Activated CD8-positive, alpha-beta memory T cell treated with anti-CD3 and anti-CD28 coated beads for 36 hours (primary cell): ENCODE measurements at regions not wholly inside any gene's neighbourhood (a gene's known extent, or its start where the extent isn't known, plus 50 kb on each side); places are given as distances from the start of the nearest gene placed in this dataset.
"Not testable (repeated sequence)": the region's sequence is repeated elsewhere in the genome, so short reads cannot be mapped to it uniquely, and the experiment has no call there.

Source experiments
- CTCF ChIA-PET: fragments of 350-600 bp; sonication (Branson Sonifier 250); formaldehyde crosslinking; loops from one replicate; lab custom pipeline; 2021; ENCODE audit warnings: antibody characterized with exemption; lab: Charles Lee
- POLR2A ChIA-PET: fragments of 350-600 bp; sonication (Branson Sonifier 250); formaldehyde crosslinking; loops from one replicate; lab custom pipeline; 2021; ENCODE audit warnings: antibody characterized with exemption; lab: Charles Lee

DNA sequence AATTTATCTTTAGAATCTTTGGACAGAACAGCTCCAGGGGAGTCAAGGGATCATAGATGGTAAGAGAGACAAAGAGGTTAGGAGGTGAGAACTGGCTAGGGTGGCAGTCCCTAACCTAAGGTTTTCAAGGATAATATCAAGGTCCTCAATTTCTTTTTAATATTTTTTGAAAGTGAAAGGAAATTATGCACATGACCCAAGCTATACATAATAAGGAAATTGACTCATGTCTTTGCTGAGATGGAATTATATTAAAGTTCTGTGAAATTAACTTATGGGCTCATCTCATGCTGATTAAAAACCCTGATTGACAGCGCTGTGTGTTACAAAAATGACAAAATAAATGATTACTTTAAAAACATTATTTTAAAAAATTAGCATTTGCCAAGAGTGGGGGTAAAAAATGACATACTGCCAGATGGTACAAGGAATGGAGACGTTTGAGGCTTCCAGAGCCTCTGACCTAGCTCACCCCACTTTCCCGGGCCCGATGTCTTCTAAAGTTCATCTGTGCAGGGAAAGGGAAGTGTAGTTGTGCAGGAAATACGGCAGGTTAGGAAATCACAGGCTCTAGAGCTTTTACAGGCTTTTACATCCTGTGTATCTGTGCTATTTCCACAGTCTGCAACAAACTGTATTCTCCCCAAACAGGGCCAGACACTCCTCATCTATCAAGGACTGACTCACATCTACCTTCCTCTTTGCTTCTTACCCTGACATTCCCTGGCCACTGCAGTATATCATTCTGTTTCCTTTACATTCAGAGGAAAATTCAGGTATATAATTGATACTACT, 185.6 kb upstream of the PRSS58 start:
- ChIA-PET POLR2A (no interaction called here), CTCF (interaction anchor here (1.6 kb wide), 1 partner anchor 11 kb away, joined by 4 read pairs; no protein-coding TSS in a partner anchor)

DNA sequence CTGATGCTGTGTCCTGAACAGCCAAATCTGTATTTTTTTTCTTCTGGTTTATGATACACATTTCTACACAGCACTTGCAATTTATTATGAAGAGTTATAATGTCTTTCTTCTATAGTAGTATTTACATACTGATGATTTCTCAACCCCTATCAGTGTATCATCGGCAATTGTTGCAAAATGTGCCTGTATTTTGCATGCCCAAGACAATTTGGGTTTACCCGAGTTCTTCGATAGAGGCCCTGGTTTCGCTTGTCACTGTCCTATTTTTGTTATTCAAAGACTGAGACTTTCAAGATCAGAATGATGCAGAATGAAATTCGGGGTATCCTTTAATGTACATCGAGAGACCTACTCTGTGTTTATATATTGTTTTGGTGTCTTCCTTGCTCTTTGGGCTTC, 184.5 kb upstream of the PRSS58 start:
- POLR2A ChIA-PET, result no interaction called here
- CTCF ChIA-PET, result no interaction called here

DNA sequence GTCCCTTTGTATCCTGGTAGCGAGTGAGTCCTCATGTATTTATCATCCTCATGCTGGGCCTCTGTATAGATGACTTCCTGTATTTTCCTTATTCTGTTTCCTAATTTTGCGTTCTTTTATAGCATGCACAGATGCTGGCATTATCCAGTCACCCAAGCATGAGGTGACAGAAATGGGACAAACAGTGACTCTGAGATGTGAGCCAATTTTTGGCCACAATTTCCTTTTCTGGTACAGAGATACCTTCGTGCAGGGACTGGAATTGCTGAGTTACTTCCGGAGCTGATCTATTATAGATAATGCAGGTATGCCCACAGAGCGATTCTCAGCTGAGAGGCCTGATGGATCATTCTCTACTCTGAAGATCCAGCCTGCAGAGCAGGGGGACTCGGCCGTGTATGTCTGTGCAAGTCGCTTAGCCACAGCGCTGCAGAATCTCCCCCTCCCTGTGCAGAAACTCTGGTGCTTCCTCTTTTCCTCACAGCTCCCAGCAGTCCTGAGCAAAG, 183.1 kb upstream of the PRSS58 start:
- ChIA-PET POLR2A (no interaction called here), CTCF (no interaction called here)

DNA sequence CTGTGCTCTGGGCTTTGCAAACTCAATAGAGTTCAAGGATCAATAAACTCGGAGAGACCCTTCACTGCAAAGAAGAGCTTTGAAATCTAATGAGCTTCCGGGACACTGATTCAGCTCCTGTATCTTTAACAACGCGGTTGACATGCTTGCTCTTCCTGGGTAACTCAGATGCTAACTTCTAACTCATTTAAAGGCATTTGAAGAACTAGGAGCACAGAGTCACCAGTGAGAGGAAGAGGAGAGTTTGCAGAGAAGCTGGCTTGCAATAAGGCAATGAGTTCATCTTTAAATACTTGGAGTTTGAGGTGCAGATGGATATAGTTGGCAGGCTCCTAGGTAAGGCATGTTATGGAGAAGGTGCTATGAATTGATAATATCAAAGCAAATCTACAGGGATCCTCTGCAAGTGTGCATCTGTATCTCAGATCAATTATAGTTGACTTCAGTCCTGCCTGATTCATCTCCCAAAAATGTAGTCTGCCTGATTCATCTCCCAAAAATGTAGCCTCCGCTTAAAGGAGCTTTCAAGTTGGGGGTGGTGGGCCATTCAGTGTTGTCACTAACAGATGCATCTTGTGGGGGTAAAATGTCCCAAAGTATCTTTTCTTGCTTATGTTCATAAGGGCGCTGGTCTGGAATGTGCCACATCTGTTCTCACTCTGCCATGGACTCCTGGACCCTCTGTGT, 182.5 kb upstream of the PRSS58 start:
- ChIA-PET CTCF (no interaction called here), POLR2A (no interaction called here)

DNA sequence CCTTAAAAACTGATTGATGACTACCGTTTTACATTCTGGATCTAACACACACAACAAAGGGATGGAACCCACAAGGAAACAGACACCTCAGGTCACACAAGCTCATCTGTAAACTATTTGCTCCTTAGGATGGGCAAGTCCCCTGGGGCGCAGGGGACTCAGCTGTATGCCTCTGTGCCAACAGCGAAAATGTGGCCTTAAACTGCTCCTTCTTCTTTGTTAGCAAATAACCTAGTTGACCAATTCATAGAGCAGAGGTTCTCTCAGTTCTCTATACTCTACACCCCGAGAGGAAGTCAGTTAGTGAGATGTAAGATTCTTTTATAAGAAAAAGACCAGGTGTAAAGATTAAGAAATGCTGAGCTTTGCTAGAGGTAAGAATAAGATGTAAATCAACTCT, 181.9 kb upstream of the PRSS58 start:
- ChIA-PET CTCF (no interaction called here), POLR2A (no interaction called here)

DNA sequence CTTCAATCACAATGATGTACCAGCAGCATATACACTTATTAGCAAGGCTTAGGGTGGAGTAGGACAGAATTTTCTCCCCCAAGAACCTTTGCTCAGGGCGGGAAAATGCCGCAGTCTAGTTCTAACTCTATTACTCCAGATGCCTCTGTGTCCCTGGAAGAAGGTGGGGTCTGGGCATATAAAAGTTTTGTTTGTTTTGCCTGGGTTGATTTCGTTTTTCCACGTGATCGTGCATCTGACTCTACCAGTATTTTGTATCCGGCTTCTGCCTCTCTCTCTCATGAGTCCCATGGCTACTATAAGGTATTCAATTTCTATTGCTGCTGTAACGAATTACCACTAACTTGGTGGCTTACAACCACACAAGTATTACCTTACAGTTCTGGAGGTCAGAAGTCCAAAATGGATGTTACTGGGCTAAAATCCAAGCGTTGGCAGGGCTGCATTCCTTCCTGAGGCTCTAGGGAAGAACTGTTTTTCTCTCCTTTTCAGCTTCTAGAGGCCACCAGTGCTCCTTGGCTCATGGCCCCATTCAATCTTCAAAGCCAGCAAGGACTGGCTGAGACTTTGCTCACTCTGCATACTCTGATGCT, 181.2 kb upstream of the PRSS58 start:
- CTCF ChIA-PET, result no interaction called here
- POLR2A ChIA-PET, result no interaction called here

DNA sequence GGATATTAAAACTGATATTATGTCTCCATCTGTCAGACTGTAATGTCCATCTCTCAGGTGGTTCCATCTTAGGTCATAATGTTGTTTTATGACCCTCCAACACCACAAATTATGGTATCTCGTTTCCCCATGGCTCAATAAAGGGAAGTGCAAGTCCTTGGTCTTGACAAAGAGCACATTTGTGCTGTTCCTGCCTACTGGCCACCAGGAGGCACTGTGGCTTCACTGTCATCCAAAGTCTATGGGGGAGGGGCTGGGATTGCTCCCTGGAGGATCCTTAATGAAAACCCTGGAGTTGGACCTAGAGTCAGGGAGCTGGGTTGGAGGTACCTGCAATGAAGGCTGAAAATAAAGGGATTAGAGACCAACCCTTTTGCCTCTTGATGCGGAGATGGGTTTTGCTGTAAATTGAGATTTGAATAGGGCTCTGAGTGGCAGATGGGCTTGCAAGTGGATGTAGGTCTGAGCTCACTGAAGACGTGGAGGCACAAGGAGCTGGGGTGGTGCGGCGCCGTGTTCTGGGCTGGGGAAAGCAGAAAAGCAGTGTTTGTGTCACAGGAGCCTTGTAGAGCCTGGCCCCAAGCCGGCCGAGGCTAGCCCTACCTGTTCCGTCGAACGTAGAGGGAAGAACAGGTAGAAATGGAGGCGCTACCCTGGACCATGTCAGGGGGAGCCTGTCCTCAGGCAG, 180.5 kb upstream of the PRSS58 start:
- CTCF ChIA-PET, result no interaction called here
- POLR2A ChIA-PET, result no interaction called here

DNA sequence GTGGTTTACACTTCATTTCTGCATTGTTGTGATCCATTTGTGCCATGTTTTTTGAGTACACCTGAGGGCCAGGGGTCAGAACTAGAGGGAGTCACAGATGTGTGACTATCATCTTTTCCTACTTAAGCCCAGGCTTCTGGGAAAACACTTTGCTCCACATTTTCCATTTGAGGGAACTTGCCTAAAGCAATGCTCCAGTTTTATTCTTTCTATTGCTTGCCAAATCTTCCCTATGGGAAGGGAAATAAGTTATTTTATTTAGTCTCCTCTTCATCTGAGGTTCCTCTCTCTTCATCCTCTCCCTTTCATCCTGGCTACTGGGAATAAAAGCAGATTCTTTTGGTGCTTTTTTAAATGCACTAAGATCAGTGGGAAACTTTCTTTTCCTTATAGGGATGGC, 179.9 kb upstream of the PRSS58 start:
- CTCF ChIA-PET, result no interaction called here
- POLR2A ChIA-PET, result no interaction called here

DNA sequence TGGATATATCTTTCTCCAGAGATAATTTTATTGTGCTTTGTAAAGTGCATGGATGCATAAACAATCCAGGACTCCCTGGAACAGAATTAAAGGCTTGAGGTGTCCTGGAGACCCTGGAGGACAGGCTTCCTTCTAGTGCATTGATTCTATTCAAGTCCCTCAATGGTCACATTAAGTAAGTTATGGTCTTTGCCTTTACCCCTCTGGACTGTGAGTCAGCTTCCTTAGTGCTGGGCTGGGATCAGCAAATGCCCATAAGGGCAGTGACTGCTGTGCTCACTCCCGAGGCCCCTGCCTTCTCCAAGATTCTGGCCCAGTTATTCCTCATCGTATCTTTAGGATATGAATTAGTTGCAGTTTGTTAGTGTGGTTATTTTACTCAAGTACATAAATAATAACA, 178.7 kb upstream of the PRSS58 start:
- POLR2A ChIA-PET, result no interaction called here
- CTCF ChIA-PET, result no interaction called here

DNA sequence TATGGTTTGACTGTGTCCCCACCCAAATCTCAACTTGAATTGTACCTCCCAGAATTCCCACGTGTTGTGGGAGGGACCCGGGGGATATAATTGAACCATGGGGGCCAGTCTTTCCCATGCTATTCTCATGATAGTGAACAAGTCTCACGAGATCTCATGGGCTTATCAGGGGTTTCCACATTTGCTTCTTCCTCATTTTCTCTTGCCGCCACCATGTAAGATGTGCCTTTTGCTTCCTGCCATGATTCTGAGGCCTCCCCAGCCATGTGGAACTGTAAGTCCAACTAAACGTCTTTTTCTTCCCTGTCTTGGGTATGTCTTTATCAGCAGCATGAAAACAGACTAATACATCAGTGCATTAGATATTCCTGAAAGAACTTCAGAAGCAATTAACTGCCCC, 177.7 kb upstream of the PRSS58 start:
- POLR2A ChIA-PET, CTCF ChIA-PET: not testable (repeated sequence)

DNA sequence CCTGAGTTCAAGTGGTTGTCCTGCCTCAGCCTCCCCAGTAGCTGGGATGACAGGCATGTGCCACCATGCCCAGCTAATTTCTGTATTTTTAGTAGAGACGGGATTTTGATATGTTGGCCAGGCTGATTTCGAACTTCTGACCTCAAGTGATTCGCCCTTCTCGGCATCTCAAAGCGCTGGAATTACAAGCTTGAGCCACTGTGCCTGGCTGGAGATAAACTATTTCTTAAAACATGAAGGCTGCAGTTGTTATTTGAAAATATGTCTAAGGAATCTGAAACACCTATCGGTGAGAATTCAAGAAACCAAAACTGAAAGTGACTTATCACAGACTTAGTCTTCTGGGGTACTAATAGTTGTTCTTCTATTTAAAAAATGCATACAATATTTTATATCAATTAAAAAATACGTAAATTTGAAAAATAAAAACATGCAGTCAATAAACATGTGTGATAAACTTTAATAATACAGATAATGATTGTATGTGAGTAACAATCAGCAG, 176.9 kb upstream of the PRSS58 start:
- ChIA-PET CTCF (interaction anchor here (1.1 kb wide), 1 partner anchor 49 kb away, joined by 4 read pairs; no protein-coding TSS in a partner anchor), POLR2A (no interaction called here)

DNA sequence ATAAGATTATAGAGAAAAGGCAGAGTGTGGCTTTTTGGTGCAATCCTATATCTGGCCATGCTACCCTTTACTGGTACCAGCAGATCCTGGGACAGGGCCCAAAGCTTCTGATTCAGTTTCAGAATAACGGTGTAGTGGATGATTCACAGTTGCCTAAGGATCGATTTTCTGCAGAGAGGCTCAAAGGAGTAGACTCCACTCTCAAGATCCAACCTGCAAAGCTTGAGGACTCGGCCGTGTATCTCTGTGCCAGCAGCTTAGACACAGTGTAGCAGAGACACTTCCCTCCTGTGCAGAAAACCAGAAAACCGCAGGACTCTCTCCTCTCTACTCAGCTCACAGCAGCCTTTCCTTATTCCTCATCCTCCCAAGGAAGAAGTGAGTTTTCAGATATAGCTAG, 176.3 kb upstream of the PRSS58 start:
- POLR2A ChIA-PET, result not testable (repeated sequence)

DNA sequence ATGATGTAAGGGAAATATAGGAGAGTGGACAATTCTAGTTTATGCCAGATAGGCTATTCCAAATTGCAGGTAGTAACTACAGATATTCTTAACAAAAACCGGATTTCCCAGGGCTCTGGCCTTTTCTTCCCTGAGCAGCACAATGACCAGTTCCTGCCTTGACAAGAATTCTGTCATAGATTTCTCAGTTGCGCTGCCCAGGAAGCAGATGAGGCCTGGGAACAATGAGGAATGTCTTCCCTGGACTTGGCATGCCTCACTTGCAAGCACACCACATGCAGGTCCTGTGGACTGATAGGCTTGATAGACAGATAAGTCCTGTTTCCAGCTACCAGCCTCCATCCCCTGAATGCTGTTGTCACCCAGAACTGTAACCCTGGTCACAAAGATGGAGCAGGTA, 174.5 kb upstream of the PRSS58 start:
- ChIA-PET POLR2A (no interaction called here), CTCF (no interaction called here)

More for the DNA sequence above, 176.3 kb upstream of the PRSS58 start:
- CTCF ChIA-PET, result interaction anchor here (1.1 kb wide), 1 partner anchor 49 kb away, joined by 4 read pairs; no protein-coding TSS in a partner anchor

DNA sequence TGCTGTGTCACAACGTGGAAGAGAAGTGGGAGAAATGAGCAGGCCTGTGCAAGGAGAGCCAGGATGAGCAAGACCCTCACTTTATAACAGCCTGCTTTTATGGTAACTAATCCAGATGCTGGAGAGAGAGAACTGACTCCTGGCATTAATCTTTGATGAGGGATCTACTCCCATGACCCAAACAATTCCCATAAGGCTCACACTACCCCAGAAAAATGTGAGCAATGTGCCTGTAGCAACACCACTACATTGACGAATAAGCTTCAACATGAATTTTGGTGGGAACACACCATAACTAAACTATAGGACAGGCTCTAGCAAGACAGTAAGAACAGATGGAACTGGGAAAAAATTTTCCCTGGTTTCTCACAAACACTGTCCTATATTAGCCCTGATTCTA, 173.6 kb upstream of the PRSS58 start:
- CTCF ChIA-PET, result no interaction called here

DNA sequence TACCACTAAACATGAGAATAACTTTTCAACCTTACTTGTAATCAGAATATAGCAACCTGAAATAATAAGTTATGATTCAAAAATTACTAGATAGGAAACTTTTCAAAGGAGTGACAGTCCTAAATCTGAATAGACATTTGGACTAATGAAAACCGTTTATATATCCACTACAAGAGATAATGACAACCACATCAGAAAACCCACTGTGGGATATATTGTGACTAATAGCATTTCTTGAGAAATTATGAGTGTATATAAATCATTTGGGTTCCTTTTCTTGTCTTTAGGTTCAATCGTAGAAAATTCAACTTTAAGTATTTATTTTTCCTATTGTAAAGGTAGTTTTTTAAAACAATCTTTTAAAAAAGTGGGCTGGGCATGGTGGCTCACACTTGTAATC, 170.2 kb upstream of the PRSS58 start:
- POLR2A ChIA-PET, result no interaction called here
- CTCF ChIA-PET, result no interaction called here

More for the DNA sequence above, 173.6 kb upstream of the PRSS58 start:
- POLR2A ChIA-PET, result no interaction called here

DNA sequence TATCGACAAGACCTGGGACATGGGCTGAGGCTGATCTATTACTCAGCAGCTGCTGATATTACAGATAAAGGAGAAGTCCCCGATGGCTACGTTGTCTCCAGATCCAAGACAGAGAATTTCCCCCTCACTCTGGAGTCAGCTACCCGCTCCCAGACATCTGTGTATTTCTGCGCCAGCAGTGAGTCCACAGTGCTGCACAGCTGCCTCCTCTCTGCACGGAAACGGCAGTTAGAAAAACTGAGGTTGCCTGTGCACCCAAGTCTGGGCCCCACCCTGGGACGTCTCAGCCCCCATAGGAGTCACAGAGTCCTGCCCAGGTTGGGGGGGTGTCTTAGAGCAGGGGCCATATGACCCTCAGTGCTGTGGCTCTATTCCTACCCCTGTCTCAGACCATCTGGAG, 167.4 kb upstream of the PRSS58 start:
- CTCF ChIA-PET, result interaction anchor here (1.8 kb wide), 1 partner anchor 53 kb away, joined by 4 read pairs; no protein-coding TSS in a partner anchor
- POLR2A ChIA-PET, result no interaction called here

DNA sequence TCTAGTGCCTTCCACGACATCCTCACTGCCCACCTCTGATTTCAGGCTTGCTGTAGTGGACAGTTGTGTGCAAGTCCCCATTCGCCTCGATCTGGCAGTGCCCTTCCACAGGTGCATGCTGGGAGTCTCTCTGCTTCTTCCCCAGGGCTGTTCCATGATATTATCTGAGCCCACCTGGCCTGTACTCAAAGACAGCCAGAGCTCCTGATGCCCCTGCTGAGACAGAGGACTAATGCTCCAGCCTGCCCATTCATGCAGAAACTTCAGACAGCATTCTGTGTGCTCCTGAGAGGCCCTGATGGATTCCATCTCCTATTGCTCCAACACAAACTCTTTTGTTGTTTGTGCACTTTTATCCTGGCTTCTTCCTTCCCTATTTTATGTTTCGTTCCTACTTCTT, 164.8 kb upstream of the PRSS58 start:
- ChIA-PET CTCF (interaction anchor here (1.5 kb wide), 1 partner anchor 9 kb away, joined by 9 read pairs; no protein-coding TSS in a partner anchor), POLR2A (no interaction called here)

DNA sequence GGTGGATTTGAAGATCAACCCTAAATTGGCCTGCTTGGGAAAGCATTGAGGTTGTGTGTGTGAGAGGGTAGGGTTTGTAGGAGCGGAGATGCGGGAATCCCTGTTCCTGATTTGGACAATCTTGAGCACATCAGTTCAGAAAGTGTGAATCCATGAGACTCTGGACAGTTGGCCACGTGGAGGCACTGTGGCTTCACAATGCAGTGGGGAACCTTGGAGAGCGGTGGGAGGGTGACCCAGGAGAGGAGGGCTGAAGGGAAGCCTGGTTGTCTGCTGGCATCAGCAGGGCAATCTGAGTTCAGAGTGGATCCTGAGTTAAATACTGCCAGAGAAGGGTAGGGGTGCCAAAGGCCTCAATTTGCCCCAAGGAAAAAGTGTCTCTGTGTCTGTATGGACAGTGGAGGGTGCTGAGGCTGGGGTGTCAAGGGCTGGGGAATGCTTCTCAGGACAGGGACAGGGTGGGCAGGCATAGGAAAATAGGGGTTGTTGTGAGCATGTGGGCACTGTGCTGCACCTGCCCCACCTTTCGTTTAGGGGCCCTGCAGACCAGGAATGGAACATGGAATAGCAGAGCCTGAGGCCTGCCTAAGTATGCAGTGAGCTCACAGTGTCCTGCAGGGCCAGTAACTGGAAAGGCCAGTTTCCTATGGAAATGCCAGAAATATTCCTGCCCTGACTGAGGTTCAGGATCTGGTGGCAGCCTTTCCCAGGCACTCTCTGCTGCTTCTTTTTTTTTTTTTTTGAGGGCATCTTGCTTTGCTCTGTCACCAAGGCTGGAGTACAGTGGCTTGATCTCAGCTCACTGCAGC, 162.9 kb upstream of the PRSS58 start:
- POLR2A ChIA-PET, result no interaction called here
- CTCF ChIA-PET, result interaction anchor here (1.2 kb wide), 1 partner anchor 8 kb away, joined by 3 read pairs; no protein-coding TSS in a partner anchor

DNA sequence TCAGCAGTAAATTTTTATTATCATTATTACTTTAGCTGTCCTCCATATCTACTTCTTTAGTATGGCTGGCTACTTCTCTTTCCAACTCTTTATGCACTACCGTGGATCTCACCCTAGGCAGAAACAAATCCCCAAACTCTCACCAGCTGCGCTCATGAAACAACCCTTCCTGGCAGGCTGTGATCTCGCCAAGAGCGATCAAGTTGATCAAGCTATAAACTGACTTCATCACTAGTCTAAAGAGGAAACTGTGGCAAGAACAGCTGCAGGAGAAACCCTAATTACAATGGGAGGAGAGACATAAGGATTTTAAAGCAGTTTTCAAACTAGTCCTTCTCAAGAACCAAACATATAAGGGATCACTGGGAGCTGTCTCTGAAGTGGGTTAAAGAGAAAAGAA, 160.5 kb upstream of the PRSS58 start:
- CTCF ChIA-PET, result no interaction called here
- POLR2A ChIA-PET, result no interaction called here
